ENCODE measurements at regions not wholly inside any gene's neighbourhood (a gene's known extent, or its start where the extent isn't known, plus 50 kb on each side); places are given as distances from the start of the nearest gene placed in this dataset.

DNA sequence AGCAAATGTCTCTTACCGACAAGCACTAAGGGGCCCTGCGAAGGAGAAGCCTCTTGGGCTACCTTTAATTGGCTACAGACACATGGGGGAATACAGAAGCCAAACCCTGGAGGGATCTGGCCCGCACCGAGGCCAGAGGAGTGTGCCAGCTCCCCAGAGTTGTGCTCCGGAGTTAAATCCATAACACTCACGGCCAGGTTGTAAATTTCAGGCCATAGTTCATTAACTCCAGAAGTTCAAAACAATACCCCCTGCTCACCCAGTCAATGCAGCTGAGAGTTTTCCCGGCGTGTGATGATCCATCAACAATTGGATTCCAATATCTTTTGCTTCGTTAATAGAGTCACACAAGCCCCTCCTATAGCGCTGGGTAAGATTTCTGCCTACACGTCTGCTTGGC, 371.5 kb downstream of the NXPE2 start:
- TF ChIP-seq, protein P1, sequence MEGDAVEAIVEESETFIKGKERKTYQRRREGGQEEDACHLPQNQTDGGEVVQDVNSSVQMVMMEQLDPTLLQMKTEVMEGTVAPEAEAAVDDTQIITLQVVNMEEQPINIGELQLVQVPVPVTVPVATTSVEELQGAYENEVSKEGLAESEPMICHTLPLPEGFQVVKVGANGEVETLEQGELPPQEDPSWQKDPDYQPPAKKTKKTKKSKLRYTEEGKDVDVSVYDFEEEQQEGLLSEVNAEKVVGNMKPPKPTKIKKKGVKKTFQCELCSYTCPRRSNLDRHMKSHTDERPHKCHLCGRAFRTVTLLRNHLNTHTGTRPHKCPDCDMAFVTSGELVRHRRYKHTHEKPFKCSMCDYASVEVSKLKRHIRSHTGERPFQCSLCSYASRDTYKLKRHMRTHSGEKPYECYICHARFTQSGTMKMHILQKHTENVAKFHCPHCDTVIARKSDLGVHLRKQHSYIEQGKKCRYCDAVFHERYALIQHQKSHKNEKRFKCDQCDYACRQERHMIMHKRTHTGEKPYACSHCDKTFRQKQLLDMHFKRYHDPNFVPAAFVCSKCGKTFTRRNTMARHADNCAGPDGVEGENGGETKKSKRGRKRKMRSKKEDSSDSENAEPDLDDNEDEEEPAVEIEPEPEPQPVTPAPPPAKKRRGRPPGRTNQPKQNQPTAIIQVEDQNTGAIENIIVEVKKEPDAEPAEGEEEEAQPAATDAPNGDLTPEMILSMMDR (IDR thresholded peaks at IDR 0.05; ENCODE audit: low read depth, low read length), result no peak
- no peak for DNase-seq (ENCODE audit: extremely low read depth, low read depth)

- TF ChIP-seq, protein P1 (IDR thresholded peaks at IDR 0.05; ENCODE audit: low read depth, low read length), result no peak
- DNase-seq (ENCODE audit: extremely low read depth, low read depth), result no peak
Observed at GRCh38 chr11:115050756-115051155, 372.4 kb downstream of the NXPE2 start.

- TF ChIP-seq, protein P1 (IDR thresholded peaks at IDR 0.05; ENCODE audit: low read depth, low read length), result no peak
- no peak for DNase-seq (ENCODE audit: extremely low read depth, low read depth)
Observed at GRCh38 chr11:115051938-115052590, 373.7 kb downstream of the NXPE2 start.

DNA sequence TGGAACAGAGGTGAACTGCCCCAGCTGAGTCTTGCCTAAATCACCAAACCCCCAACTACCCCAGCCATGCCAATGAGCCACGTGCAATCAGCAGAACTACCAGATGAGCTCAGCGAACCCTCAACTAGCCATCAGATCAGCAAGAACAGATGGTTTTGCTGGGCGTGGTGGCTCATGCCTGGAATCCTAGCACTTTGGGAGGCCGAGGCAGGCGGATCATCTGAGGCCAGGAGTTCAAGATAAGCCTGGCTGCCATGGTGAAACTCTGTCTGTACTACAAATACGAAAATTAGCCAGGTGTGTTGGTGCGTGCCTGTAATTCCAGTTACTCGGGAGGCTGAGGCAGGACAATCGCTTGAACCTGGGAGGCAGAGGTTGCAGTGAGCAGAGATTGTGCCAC, 374.3 kb downstream of the NXPE2 start:
- no peak for DNase-seq (ENCODE audit: extremely low read depth, low read depth)
- TF ChIP-seq, protein P1 (IDR thresholded peaks at IDR 0.05; ENCODE audit: low read depth, low read length), result no peak

GRCh38 chr11:115054570-115055538, 376.5 kb downstream of the NXPE2 start:
- DNase-seq (ENCODE audit: extremely low read depth, low read depth), result no peak
- TF ChIP-seq, protein P1 (IDR thresholded peaks at IDR 0.05; ENCODE audit: low read depth, low read length), result no peak

GRCh38 chr11:115056514-115056913, 378.2 kb downstream of the NXPE2 start:
- DNase-seq (ENCODE audit: extremely low read depth, low read depth), result no peak
- TF ChIP-seq, protein P1 (IDR thresholded peaks at IDR 0.05; ENCODE audit: low read depth, low read length), result no peak

- DNase-seq (ENCODE audit: extremely low read depth, low read depth), result no peak
- TF ChIP-seq, protein P1 (IDR thresholded peaks at IDR 0.05; ENCODE audit: low read depth, low read length), result no peak
Observed at GRCh38 chr11:115060840-115061239, 382.5 kb downstream of the NXPE2 start.
